GM19240 (cell line): ENCODE measurements at regions not wholly inside any gene's neighbourhood (a gene's known extent, or its start where the extent isn't known, plus 50 kb on each side); places are given as distances from the start of the nearest gene placed in this dataset.
"Not testable (repeated sequence)": the region's sequence is repeated elsewhere in the genome, so short reads cannot be mapped to it uniquely, and the experiment has no call there.

Source experiments
- DNase-seq: peaks from one replicate; pipeline ENCODE4 v3.0.0; 2011; ENCODE audit warnings: low spot score; ENCODE audit not compliant: insufficient read length

DNA sequence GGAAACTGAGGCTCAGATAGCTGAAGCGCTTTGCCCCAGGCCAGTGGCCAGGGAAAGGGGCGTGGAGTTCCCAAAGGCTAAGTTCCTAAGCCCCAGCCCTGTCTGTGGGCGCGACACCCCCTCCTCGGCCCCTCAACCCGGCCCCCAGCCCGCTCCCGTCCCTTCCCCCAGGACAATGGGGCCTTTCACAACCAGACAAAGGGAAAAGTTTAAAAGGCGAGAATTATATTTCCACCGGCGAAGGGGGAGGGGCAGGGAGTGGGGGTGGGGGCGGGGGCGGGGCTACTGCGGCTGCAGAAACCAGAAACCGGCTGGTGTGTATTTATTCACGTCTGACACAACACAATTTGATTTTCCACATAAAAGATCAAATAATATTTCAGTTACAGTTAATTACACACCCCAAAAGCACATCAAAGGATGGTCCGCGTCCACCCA lies 192.1 kb downstream of the MN1 start:
- no peak for DNase-seq

DNA sequence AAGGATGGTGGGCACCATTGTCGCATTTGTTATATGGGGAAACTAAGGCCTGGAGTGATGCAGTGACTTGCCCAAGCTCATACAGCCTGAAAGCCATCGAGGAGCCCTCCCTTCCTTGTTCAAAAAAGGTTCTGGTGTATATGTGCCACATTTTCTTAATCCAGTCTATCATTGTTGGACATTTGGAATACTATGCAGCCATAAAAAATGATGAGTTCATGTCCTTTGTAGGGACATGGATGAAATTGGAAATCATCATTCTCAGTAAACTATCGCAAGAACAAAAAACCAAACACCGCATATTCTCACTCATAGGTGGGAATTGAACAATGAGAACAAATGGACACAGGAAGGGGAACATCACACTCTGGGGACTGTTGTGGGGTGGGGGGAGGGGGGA lies 191.4 kb downstream of the MN1 start:
- DNase-seq, result not testable (repeated sequence)

DNA sequence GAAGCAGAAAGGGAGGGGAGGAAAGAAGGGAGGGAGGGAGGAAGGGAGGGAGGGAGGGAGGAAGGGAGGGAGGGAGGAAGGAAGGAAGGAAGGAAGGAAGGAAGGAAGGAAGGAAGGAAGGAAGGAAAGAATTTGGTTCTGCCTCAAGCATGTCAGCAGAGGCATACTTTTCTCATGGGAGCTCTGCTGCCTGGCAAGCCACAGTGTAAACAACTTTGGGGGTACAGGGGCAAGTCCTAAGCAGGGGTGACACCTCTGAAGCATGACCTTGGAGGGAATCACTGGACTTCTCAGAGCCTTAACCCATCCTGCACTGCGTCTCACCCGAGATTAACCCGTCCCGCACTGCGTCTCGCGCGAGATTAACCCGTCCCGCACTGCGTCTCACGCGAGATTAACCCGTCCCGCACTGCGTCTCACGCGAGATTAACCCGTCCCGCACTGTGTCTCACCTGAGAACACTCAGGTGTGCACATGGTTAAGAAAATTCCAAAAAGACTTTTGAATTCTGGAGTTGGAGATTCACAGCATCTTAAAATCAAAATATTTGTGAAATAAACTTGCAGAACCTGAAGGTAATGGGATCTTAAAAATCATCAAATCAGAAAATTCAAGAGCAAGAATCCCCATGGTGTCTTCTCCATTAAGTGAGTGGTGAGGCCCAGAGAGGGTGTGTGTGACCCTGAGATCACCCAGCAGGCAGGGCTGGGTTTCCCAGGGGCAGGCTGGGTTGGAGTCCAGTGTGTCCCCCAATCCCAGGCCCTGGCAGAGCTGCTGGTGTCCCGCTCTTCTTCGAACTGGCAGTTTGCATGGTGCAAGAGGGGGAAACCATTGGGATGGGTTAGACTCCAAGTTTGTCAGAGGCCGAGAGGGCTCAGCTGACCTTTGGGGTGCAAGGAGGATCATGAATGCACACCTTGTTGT lies 190.4 kb downstream of the MN1 start:
- DNase-seq, result no peak

GRCh38 chr22:27612115-27612514 lies 189.4 kb downstream of the MN1 start:
- no peak for DNase-seq

DNA sequence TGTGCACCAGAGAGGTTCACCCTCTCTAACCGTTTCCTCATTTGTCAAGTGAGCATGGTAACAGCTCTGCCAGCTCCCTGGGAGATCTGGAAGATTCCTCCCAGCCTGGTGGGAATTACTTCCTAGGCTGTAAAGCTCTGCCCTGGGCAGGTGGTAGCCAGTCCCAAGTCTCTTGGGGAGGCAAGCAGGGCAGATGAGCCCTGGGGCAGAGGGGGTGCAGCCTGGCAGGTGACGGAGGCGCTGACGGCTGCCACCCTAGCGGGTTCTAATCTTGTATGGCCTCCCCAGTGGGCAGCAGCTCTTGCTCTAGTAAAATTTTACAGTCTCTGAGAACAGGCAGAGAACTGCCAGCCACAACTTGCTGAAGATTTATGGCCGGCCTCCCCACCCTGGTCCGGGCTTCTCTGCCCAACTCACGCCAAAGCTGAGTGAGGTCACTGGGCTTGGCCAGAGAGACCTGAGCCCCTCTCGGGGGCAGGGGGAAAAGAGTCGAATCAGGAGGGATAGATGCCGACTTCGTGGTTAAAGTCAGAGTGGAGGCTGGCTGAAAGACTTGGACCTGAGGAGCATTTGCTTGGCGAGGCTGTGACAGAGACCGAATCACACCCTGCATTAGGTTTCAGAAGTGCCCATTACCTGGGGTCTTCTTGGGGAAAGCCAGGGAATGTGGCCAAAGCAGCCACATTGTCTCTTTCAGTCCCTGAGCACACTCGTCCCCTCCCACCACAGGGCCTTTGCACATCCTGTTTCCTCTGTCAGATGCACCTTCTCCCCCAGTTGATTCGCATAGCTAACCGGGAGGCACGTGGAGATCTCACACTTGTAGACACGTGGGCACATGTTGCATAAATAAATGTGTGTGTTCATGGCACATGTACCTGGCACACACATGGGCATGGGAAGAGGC lies 188.2 kb downstream of the MN1 start:
- DNase-seq, result no peak

DNA sequence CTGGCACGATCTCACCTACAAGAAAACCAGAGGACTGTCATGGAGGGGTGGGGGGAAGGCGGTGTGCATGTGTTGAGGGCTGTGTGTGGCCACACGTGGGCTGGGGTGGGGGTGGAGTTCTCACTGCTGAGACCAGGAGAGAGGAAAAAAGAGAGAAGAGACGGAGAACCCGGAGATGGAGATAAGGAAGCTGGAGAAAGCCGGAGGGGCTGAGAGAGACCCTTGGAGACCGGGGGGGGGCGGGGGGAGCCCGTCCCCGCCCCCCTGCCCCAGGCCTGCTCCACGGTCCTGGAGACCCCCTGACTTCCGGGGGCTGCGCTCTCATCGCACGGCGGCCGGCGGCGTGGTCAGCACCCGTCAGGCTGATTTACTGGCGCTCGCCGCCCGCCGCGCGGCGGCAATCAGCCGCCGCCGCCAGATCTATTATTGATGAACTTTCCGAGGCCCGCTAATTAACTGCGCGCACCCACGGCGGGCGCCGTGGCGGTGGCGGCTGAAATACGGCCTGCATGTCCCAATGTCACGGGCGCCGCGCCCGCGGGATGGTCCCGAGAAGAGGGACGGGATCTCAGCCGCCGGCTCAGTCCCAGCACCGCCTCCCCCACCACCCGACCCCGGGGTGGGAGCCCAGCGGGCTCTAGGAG lies 187.4 kb downstream of the MN1 start:
- DNase-seq, result no peak

DNA sequence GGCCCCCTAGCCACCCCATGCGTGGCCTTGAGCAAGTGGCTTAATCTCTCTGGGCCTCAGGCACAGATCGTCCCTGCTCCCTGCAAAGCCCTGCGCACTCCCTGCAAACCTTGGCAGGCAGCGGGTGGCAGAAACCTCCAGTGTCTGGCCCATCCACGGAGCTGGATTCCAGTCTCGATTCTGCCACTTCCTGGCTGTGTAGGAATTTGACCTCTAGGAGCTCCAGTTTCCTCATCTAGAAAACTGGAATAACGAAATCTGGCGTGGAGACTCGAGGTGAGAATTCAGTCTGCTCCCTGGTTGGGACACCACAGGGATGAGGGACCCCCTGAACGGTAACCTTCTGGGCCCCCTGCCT lies 186.9 kb downstream of the MN1 start:
- no peak for DNase-seq

GRCh38 chr22:27615408-27615807 lies 186.1 kb downstream of the MN1 start:
- DNase-seq, result no peak

GRCh38 chr22:27616033-27616432 lies 185.5 kb downstream of the MN1 start:
- DNase-seq, result no peak

- no peak for DNase-seq
Observed at GRCh38 chr22:27617214-27617881, 184.2 kb downstream of the MN1 start.

- no peak for DNase-seq
Observed at GRCh38 chr22:27620367-27621154, 181.0 kb downstream of the MN1 start.

- no peak for DNase-seq
Observed at GRCh38 chr22:27621486-27622070, 180.0 kb downstream of the MN1 start.

DNA sequence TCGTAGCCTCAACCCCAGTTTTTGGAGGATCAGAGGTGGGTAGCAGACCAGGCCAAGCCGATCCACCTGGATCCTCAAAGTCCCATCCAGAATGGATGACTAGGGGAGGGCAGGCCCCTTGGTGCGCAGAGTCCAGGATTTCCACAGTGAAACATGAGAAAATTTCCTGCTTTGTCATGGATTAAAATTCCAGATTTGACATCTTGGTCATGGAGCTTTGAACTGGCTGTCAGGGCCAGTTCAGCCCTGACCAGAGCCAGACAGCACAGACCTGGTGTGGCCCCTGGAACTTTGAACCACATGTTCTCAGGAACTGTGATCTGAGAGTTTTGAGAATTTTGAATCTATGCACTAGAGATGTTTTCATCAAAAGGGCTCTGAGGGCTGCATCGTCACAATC lies 177.5 kb downstream of the MN1 start:
- DNase-seq, result no peak

DNA sequence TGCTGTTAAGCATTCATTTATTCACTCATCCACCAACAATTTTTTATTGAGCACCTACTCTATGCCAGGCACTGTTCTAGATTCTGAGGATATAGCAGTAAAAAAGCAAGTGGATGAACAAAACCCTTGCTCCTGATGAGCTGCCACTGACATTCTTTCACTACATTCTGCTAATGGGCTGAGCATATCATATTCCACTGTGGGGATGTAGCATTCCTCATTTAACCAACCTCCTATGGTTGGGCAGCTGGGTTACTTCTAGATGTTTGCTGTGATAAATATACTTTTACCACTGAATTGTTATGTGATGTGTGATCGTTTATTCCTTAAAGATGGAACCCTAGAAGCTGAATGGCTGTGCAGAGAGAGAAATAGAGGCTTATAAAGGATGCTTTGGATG lies 176.9 kb downstream of the MN1 start:
- DNase-seq, result no peak

GRCh38 chr22:27625769-27626674 lies 175.5 kb downstream of the MN1 start:
- no peak for DNase-seq

GRCh38 chr22:27626675-27627443 lies 174.7 kb downstream of the MN1 start:
- DNase-seq, result no peak

- no peak for DNase-seq
Observed at GRCh38 chr22:27627444-27627833, 174.1 kb downstream of the MN1 start.

DNA sequence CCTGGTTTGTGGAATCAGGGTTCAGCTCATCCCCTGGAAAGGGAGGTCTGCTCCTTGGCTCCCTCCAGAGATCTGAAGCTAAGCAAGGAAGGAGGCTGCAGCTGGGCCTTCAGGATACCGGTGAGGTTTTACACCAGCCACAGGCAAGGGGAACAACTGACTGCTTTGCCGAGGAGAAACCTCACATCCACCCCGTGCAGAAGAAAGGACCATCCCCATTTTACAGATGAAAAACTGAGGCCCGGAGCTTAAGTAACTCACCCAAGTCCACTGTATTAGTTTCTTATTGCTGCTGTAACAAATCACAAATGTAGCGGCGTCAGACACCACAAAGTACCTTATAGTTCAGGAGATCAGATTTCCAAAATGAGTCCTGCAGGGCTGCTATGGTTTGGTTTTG lies 173.7 kb downstream of the MN1 start:
- no peak for DNase-seq
